NT2/D1 (cell line): ENCODE measurements at regions not wholly inside any gene's neighbourhood (a gene's known extent, or its start where the extent isn't known, plus 50 kb on each side); places are given as distances from the start of the nearest gene placed in this dataset.

ENCODE experiments used
- SUZ12 ChIP-seq: IDR thresholded peaks from 2 replicates; pipeline ENCODE4 v1.6.1; 2011; ENCODE audit not compliant: insufficient read length, insufficient read depth; ENCODE audit errors: extremely low read depth
- YY1 ChIP-seq: IDR thresholded peaks from 2 replicates; pipeline ENCODE4 v1.6.1; 2011; ENCODE audit not compliant: insufficient read length, insufficient read depth
- ZNF274 ChIP-seq: IDR thresholded peaks from 2 replicates; pipeline ENCODE4 v1.6.1; 2011; ENCODE audit warnings: mild to moderate bottlenecking, low read depth, low read length

DNA sequence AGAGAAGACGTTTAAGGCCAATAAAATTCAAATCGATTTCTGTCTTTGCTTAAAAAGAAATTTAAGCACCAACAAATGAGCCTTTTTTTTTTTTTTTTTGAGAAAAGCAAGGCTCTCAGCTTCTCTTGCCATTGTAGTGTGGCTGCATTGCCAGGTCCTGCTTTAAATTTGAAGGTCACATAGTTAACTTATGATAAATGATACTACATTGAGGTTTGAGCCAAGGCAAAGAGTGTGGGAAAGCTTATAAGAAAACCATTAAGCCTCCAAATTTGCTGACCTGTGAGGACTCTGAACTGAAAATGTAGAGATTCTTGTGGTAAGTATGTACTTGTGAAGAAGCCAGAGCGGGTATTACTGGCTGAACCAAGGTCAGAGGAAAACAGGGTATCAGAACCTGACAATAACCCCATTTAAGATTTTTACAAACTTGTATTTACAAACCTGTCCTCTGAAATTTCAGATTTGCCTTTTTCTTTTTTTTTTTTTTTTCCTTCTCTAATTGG is 519.7 kb upstream of the RGMA start:
- TF ChIP-seq SUZ12: no peak
- no peak for TF ChIP-seq ZNF274
- no peak for TF ChIP-seq YY1
